Adrenal gland (tissue), 9 donors: ENCODE measurements at regions not wholly inside any gene's neighbourhood (a gene's known extent, or its start where the extent isn't known, plus 50 kb on each side); places are given as distances from the start of the nearest gene placed in this dataset.

ENCODE experiments used
- DNase-seq, 7 donors: peaks; one replicate each; pipeline ENCODE4 v3.0.0-alpha.2; 2019 to 2020
- H3K27ac ChIP-seq, 5 donors: fragments of 200-600 bp; sonication (generic) in 4 of 5; 1 replicate in 3 of 5; 2 replicates in 2 of 5; pipeline versions ENCODE4 v1.5.1 to v1.8.0; 2016 to 2020; ENCODE audit warnings: mild to moderate bottlenecking in 1 of 5
- H3K27me3 ChIP-seq: fragments of 200-600 bp; 2 replicates; pipeline ENCODE4 v1.8.0; 2021
- H3K36me3 ChIP-seq, 2 donors: fragments of 200-600 bp; replicated peaks in 1 of 2; 1 replicate in 1 of 2; 2 replicates in 1 of 2; pipeline versions ENCODE4 v1.5.1 to v1.8.0; 2018 to 2022
- H3K4me1 ChIP-seq, 2 donors: fragments of 200-600 bp; replicated peaks in 1 of 2; 1 replicate in 1 of 2; 2 replicates in 1 of 2; pipeline versions ENCODE4 v1.5.1 to v1.8.0; 2018 to 2021
- H3K4me3 ChIP-seq, 4 donors: fragments of 200-600 bp; sonication (generic) in 3 of 4; one replicate each; pipeline ENCODE4 v1.5.1; 2016 to 2018
- H3K9me3 ChIP-seq, 3 donors: fragments of 200-600 bp; sonication (generic) in 1 of 3; replicated peaks in 1 of 3; 1 replicate in 2 of 3; 2 replicates in 1 of 3; pipeline versions ENCODE4 v1.5.1 to v1.8.0; 2016 to 2021
- POLR2A ChIP-seq, 2 donors: fragments of 450-650 bp; IDR thresholded peaks; one replicate each; pipeline ENCODE4 v1.6.1; 2017; ENCODE audit warnings: antibody characterized with exemption in 2 of 2, mild to moderate bottlenecking in 2 of 2, moderate library complexity in 1 of 2
- WGBS, 4 donors: extraction: QIAGEN DNeasy Blood & Tissue Kit in 2 of 4; methylation state at CpG; one replicate each; pipeline versions ENCODE4 v1.1.5 to v1.1.7; 2013 to 2017; 5-methylcytosine and 5-hydroxymethylcytosine counted together
- intact Hi-C, 2 donors: fragments of 100-400 bp; cut with DNase I; formaldehyde crosslinking; loops; one replicate each; pipeline versions ENCODE4 v1.14.1 to v1.15.0; 2022 to 2023
- TF ChIP-seq, protein P1 (sequence below), 6 experiments: fragments of 450-650 bp in 4 of 6; fragments of 200-600 bp in 2 of 6; sonication (generic) in 1 of 6; IDR thresholded peaks; 1 replicate in 5 of 6; 2 replicates in 1 of 6; pipeline versions ENCODE4 v1.5.1 to v1.8.0; 2016 to 2021; ENCODE audit warnings: antibody characterized with exemption in 6 of 6, mild to moderate bottlenecking in 2 of 6, moderate library complexity in 1 of 6
- donor health status: healthy with polysubstance abuse.
- donor health status: Bipolar disorder and iron deficiency.
- donor health status: DM: yes; HTN: yes; CAD: no.
- donor health status: DM: no; HTN: no; CAD: no.
- donor health status: DM: no; HTN: no; CAD: no.

DNA sequence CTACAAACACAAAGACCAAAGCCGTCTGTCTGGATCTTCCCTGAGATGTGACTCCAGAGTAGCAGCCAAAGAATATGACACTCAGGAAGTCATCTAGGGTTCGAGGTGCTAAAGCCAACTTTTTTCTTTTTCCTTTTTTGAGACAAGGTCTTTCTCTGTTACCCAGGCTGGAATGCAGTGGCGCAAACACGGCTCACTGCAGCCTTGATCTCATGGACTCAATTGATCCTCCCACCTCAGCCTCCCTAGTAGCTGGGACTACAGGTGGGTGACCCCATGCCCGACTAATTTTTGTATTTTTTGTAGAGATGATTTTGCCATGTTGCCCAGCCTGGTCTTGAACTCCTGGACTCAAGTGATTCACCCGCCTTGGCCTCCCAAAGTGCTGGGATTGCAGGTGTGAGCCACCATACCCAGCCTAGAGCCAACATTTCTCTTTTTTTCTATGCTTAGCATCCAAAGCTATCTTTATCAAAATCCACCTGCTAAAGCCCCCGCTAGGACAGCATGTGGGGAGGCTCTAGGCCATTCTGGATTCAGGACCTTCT, 92.8 kb downstream of the TMEM17 start:
- no peak for DNase-seq
- TF ChIP-seq, protein P1, sequence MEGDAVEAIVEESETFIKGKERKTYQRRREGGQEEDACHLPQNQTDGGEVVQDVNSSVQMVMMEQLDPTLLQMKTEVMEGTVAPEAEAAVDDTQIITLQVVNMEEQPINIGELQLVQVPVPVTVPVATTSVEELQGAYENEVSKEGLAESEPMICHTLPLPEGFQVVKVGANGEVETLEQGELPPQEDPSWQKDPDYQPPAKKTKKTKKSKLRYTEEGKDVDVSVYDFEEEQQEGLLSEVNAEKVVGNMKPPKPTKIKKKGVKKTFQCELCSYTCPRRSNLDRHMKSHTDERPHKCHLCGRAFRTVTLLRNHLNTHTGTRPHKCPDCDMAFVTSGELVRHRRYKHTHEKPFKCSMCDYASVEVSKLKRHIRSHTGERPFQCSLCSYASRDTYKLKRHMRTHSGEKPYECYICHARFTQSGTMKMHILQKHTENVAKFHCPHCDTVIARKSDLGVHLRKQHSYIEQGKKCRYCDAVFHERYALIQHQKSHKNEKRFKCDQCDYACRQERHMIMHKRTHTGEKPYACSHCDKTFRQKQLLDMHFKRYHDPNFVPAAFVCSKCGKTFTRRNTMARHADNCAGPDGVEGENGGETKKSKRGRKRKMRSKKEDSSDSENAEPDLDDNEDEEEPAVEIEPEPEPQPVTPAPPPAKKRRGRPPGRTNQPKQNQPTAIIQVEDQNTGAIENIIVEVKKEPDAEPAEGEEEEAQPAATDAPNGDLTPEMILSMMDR (IDR thresholded peaks at IDR 0.05): no peak
- no peak for TF ChIP-seq POLR2A (IDR thresholded peaks at IDR 0.05)
- intact Hi-C loops: loop anchor here (5.0 to 10.0 kb wide), 4 partner anchors 218 to 496 kb away; partner anchors contain the start of gene B3GNT2 (in 1 of the 2)
- no peaks in the 10 kb centered on the region for H3K36me3 ChIP-seq
- H3K4me3 ChIP-seq: no peak overlapping the region
- H3K9me3 ChIP-seq: no peaks in the 10 kb centered on the region
- H3K27me3 ChIP-seq: no peaks in the 10 kb centered on the region
- no peak overlapping the region for H3K27ac ChIP-seq
- peaks cover 22 to 28% of the 10 kb centered on the region in 2 donors for H3K4me1 ChIP-seq
- 74 to 83% (median 80%) methylated on average over 7 of the region's 7 CpGs for WGBS, 4 donors

DNA sequence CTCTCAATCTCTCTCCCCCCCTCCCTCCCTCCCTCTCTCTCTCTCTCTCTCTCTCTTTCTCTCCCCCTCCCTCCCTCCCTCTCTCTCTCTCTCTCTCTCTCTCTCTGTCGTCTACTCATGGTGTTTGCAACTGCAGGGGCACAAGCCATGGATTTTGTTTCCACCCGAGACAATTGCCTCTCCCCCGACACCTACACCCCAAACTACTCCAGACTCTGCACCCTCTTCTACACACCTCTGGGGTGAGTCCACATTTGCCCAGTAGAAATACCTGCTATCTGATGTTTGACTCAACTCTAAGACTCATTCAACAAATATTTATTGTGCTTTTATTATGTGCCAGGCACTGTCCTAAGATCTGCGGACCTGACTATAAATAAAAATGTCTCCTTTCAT, 93.7 kb downstream of the TMEM17 start:
- DNase-seq: no peak
- Histone ChIP-seq H3K27ac (no peak overlapping the region), H3K4me1 (peaks cover 22 to 28% of the 10 kb centered on the region in 2 donors), H3K9me3 (no peaks in the 10 kb centered on the region), H3K36me3 (no peaks in the 10 kb centered on the region), H3K27me3 (no peaks in the 10 kb centered on the region), H3K4me3 (no peak overlapping the region)
- TF ChIP-seq POLR2A (IDR thresholded peaks at IDR 0.05): no peak
- TF ChIP-seq, protein P1 (IDR thresholded peaks at IDR 0.05): no peak
- intact Hi-C loops: loop anchor here (5.0 to 10.0 kb wide), 4 partner anchors 218 to 495 kb away; partner anchors contain the start of gene B3GNT2 (in 1 of the 2)
- 22 to 32% (median 30%) methylated on average over 4 of the region's 4 CpGs for WGBS, 4 donors

DNA sequence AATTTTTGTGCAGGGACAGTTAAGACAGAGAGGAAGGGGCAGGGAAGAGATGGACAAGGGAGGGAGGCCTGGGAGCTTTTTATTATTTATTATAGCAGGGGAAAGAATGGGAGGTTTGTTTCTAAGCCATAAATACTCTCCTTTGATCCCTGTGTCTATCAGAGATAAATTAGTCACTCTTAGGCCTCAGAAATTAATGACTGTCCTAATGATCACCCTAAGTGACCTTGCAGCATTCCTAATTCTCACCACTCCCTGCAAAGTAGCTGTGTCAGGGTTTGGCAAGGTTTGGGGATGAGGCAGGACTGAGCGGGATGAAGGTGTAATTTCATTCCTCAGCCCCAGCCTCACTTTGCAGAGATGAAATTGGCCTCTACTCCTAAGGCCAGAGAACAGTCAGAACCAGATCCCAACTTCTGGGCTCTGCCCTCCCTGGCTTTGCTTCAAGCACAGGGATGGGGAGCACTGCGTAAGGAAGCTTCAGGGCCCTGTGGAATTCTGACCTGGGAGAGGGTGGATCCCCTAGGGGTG, 95.0 kb downstream of the TMEM17 start:
- intact Hi-C loops: loop anchor here (2.0 to 10.0 kb wide), 5 partner anchors 216 to 494 kb away; partner anchors contain the start of gene B3GNT2 (in 1 of the 2)
- Histone ChIP-seq H3K4me3 (no peak overlapping the region), H3K27me3 (no peaks in the 10 kb centered on the region), H3K4me1 (peaks cover 25 to 37% of the 10 kb centered on the region in 2 donors), H3K27ac (peak overlapping the region in 4 of 5 donors; percentile 44 to 86 (median 72)), H3K36me3 (no peaks in the 10 kb centered on the region), H3K9me3 (no peaks in the 10 kb centered on the region)
- 41 to 66% (median 61%) methylated on average over 1 to 2 of the region's 2 CpGs for WGBS, 4 donors
- TF ChIP-seq, protein P1 (IDR thresholded peaks at IDR 0.05): no peak
- no peak for TF ChIP-seq POLR2A (IDR thresholded peaks at IDR 0.05)
- peak in 2 of 7 donors; percentile 27 to 28 for DNase-seq

DNA sequence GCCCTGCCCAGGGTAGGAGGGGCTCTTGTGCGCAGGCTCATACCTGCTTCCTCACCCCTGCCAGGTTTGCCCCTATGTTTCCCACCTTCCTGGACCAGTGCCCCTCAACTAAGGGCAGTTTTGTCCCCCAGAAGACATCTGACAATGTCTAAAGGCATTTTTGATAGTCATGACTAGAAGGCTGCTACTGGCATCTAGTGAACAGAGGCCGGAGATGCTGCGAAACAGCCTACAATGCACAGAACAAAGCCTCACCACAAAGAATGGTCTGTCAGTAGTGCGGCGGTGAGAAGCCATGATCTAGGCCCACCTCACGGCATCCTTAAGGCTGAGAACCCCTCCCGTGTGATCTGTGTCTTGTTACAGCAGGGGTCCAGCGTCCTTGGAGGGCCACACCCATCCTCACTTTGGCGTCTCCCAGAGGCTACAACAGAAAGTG, 96.0 kb downstream of the TMEM17 start:
- intact Hi-C loops: loop anchor here (2.0 to 10.0 kb wide), 5 partner anchors 215 to 493 kb away; partner anchors contain the start of gene B3GNT2 (in 1 of the 2)
- WGBS, 4 donors: 79 to 84% (median 80%) methylated on average over 8 to 9 of the region's 9 CpGs
- peak in 2 of 7 donors; percentile 25 to 64 for DNase-seq
- TF ChIP-seq POLR2A (IDR thresholded peaks at IDR 0.05): no peak
- TF ChIP-seq, protein P1 (IDR thresholded peaks at IDR 0.05): no peak
- Histone ChIP-seq H3K27ac (peak overlapping the region in 2 of 5 donors; percentile 46 to 85), H3K4me1 (peaks cover 25 to 37% of the 10 kb centered on the region in 2 donors), H3K27me3 (no peaks in the 10 kb centered on the region), H3K36me3 (no peaks in the 10 kb centered on the region), H3K4me3 (no peak overlapping the region), H3K9me3 (no peaks in the 10 kb centered on the region)
